Epithelial cell of esophagus (primary cell): ENCODE measurements at regions not wholly inside any gene's neighbourhood (a gene's known extent, or its start where the extent isn't known, plus 50 kb on each side); places are given as distances from the start of the nearest gene placed in this dataset.

Experiments used
- DNase-seq: peaks from one replicate; pipeline ENCODE4 v3.0.0; 2010; ENCODE audit warnings: low read depth
- H3K4me3 ChIP-seq: 2 replicates; pipeline ENCODE4 v1.5.1; 2011; ENCODE audit warnings: mild to moderate bottlenecking, low read length, control low read depth
- CTCF ChIP-seq: IDR thresholded peaks from 2 replicates; pipeline ENCODE4 v1.5.1; 2011; ENCODE audit warnings: low read depth, mild to moderate bottlenecking, low read length, control low read depth, inconsistent platforms; ENCODE audit not compliant: insufficient read depth; ENCODE audit errors: missing control alignments

GRCh38 chr20:6231556-6231955, 108.7 kb upstream of the FERMT1 start:
- DNase-seq = peak; percentile 53
- no peak overlapping the region for H3K4me3 ChIP-seq
- no peak for TF ChIP-seq CTCF

GRCh38 chr20:6228302-6228843, 105.5 kb upstream of the FERMT1 start:
- no peak overlapping the region for H3K4me3 ChIP-seq
- TF ChIP-seq CTCF = no peak
- DNase-seq = no peak

GRCh38 chr20:6213311-6213710, 90.5 kb upstream of the FERMT1 start:
- no peak for TF ChIP-seq CTCF
- no peak for DNase-seq
- H3K4me3 ChIP-seq = no peak overlapping the region

- DNase-seq = no peak
- no peak overlapping the region for H3K4me3 ChIP-seq
- TF ChIP-seq CTCF = no peak
Measured at GRCh38 chr20:6212903-6213302, 90.1 kb upstream of the FERMT1 start.

- TF ChIP-seq CTCF = no peak
- no peak overlapping the region for H3K4me3 ChIP-seq
- DNase-seq = no peak
Measured at GRCh38 chr20:6209093-6209492, 86.3 kb upstream of the FERMT1 start.

- TF ChIP-seq CTCF = no peak
- no peak for DNase-seq
- no peak overlapping the region for H3K4me3 ChIP-seq
Measured at GRCh38 chr20:6200092-6200491, 77.3 kb upstream of the FERMT1 start.

- peak; percentile 23 for TF ChIP-seq CTCF
- no peak overlapping the region for H3K4me3 ChIP-seq
- DNase-seq = no peak
Measured at GRCh38 chr20:6185268-6185667, 62.4 kb upstream of the FERMT1 start.
